ENCODE measurements at regions not wholly inside any gene's neighbourhood (a gene's known extent, or its start where the extent isn't known, plus 50 kb on each side); places are given as distances from the start of the nearest gene placed in this dataset.

GRCh38 chr12:131196220-131196619, 242.5 kb downstream of the ADGRD1 start:
- TF ChIP-seq POLR2A (IDR thresholded peaks at IDR 0.05; ENCODE audit: low read depth, low read length), result no peak
- TF ChIP-seq TAF1 (IDR thresholded peaks at IDR 0.05; ENCODE audit: borderline replicate concordance, low read depth, low read length), result no peak

All from GM12892 (cell line).